HTR-8/SVneo (cell line): ENCODE measurements at regions not wholly inside any gene's neighbourhood (a gene's known extent, or its start where the extent isn't known, plus 50 kb on each side); places are given as distances from the start of the nearest gene placed in this dataset.

Experiments used
- DNase-seq: peaks from one replicate; pipeline ENCODE4 v3.0.0; 2011; ENCODE audit warnings: low spot score, mixed read lengths; ENCODE audit not compliant: insufficient read length
- FAIRE-seq: peaks from 2 replicates; lab custom pipeline; 2011; peaks lifted over from hg19 to GRCh38; lab: Jason Lieb, UNC

GRCh38 chr10:56991591-56992069, 630.6 kb upstream of the ZWINT start:
- FAIRE-seq (no peak), DNase-seq (no peak)

- DNase-seq (no peak), FAIRE-seq (no peak)
Observed at GRCh38 chr10:56975513-56975912, 614.5 kb upstream of the ZWINT start.

- FAIRE-seq, result no peak
Observed at GRCh38 chr10:56973766-56974165, 612.7 kb upstream of the ZWINT start.

GRCh38 chr10:56943221-56943755, 582.2 kb upstream of the ZWINT start:
- no peak for DNase-seq
- FAIRE-seq, result no peak

More at GRCh38 chr10:56973766-56974165, 612.7 kb upstream of the ZWINT start:
- DNase-seq, result no peak

- FAIRE-seq, result no peak
- no peak for DNase-seq
Observed at GRCh38 chr10:56934515-56934914, 573.5 kb upstream of the ZWINT start.

DNA sequence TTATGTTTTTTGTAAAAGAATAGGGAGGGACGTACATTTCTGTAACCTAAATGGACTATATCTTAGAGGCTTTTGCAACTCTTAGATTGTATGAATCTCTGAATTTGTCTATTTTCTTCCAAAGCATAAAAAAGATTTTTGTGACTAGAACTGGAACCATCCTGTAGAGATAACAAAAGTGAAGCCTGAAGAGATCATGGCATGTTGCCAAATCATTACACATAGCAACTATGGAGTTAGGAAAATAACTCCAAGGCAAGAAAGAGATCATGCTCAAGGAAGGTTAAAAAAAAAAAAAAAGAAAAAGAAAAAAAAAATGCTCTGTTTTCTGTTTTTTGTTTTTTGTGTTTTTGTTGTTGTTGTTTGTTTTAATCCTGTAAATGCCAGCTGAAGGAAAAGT, 567.7 kb upstream of the ZWINT start:
- DNase-seq (no peak), FAIRE-seq (no peak)

DNA sequence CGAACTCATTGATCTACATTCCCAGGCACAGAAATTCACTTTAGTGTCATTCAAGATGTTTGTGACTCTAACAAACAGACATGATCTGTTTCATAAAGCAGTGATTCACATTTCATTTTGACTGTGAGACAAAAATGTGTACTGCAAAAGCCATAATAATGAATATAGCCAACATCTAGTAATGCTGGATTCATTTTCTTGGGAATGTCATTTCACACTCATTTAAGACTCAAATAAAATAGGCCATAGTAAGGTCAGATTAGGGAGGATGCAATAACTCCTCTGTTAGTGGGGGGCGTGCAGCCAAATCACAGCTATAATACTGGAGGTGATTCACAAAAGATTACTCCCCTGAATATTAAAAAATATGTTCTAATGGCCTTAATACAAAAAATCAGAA, 566.6 kb upstream of the ZWINT start:
- no peak for FAIRE-seq

GRCh38 chr10:56920601-56921261, 559.7 kb upstream of the ZWINT start:
- no peak for FAIRE-seq
- no peak for DNase-seq

More for the DNA sequence above, 566.6 kb upstream of the ZWINT start:
- DNase-seq, result no peak

DNA sequence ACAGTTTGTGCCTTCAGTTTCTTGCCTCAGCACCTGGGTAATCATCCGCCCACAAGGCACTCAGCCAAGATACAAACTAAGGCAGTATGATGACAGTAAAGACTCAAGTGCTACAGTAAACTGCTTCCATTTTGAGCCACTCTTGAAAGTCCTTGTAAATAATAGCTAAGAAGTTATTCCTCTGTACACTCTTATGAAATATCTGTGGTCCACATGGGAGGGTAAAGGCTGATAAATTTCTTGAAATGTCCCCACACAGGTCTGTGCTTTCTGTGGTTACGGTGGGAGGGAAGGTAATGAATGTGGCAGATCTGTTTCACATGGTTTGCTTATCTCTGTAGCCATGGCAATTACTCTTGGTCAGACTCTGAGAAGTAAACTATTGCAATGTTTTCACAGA, 551.0 kb upstream of the ZWINT start:
- no peak for FAIRE-seq
- no peak for DNase-seq

DNA sequence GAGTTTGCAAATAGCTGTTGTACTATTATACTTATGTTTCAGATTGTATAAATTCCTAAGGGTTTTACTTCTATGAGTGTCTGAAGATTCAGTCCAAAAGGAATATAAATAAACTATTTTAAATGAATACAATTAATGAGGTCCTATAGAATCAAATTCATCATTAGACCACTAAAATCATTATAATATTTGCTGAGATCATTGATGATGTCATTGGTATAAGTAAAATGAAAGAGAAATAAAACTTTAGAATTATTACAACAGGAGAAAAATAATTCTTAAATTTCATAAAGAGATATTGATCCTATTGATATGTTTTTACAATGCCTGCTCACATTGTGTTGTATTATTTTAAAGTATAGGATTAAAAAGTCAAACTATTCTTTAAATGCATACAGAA, 544.0 kb upstream of the ZWINT start:
- FAIRE-seq (no peak), DNase-seq (no peak)

- FAIRE-seq (no peak), DNase-seq (no peak)
Observed at GRCh38 chr10:56902554-56902953, 541.5 kb upstream of the ZWINT start.

DNA sequence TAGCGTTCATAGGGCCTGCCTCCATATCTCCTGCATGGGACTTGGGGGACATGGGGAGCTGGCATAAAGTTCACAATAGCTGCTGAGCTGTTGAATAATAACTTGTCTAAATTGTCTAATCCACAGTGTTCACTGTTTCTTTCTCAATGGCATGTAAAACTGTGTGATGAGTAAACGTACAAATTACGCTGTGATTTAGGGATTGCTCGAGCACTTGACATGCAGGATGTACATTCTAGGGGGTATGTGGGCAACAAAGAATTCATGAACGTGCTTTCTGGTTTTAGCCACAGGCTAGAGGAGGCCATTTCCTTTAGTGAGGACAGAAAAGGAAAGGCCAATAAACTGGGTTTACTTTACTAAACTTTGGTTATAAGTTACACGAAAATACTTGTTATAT, 534.2 kb upstream of the ZWINT start:
- no peak for FAIRE-seq
- no peak for DNase-seq

- FAIRE-seq, result no peak
Observed at GRCh38 chr10:56881218-56881617, 520.2 kb upstream of the ZWINT start.

GRCh38 chr10:56880606-56881005, 519.5 kb upstream of the ZWINT start:
- FAIRE-seq, result no peak
- DNase-seq, result no peak

More at GRCh38 chr10:56881218-56881617, 520.2 kb upstream of the ZWINT start:
- no peak for DNase-seq

DNA sequence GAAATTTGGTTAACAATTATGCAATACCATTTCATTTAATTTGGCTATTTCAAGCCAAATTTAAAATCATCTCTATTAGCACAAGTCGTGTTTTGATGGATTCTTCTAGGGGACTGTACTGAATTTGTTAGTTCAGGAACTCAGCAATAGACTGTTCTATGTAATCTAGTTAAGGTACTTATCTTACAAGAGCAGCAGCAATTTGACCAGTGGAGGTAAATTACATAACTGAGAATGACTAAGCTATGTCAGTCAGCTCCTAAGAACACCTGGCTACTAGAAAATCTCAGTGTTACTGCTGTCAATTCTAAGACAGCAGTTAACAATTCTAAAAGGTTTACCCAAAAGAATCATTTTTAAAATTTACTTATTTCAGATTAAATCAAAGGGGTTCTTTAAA, 513.9 kb upstream of the ZWINT start:
- DNase-seq (no peak), FAIRE-seq (no peak)

GRCh38 chr10:56871160-56871668, 510.2 kb upstream of the ZWINT start:
- no peak for DNase-seq
- FAIRE-seq, result no peak

GRCh38 chr10:56867236-56867635, 506.2 kb upstream of the ZWINT start:
- DNase-seq (no peak), FAIRE-seq (no peak)

- DNase-seq (no peak), FAIRE-seq (no peak)
Observed at GRCh38 chr10:56856569-56856968, 495.5 kb upstream of the ZWINT start.

GRCh38 chr10:56844978-56845529, 484.0 kb upstream of the ZWINT start:
- DNase-seq, result no peak
- FAIRE-seq, result no peak

GRCh38 chr10:56836659-56837058, 475.6 kb upstream of the ZWINT start:
- FAIRE-seq, result no peak

GRCh38 chr10:56831681-56832080, 470.6 kb upstream of the ZWINT start:
- no peak for FAIRE-seq
- no peak for DNase-seq

More at GRCh38 chr10:56836659-56837058, 475.6 kb upstream of the ZWINT start:
- no peak for DNase-seq
